K562 (cell line): ENCODE measurements at regions not wholly inside any gene's neighbourhood (a gene's known extent, or its start where the extent isn't known, plus 50 kb on each side); places are given as distances from the start of the nearest gene placed in this dataset.

Source experiments
- ATAC-seq: fragments of 200-7000 bp; cut with Tn5 transposase; 3 replicates; pipeline ENCODE4 v1.9.1; 2020; ENCODE audit warnings: moderate library complexity
- BruUV-seq: library from RNA; stranded (reverse); fragments of 400-500 nt; replicated peaks from 2 replicates; lab custom pipeline; 2021; lab: Mats Ljungman, UMichigan
- CTCF ChIA-PET: fragments of 300-600 bp; formaldehyde crosslinking; extraction: SDS; loops from one replicate; lab custom pipeline; 2021; ENCODE audit warnings: low intra/inter-chr PET ratio; lab: Yijun Ruan, JAX
- POLR2A ChIA-PET: fragments of 300-600, 350-650 bp; sonication (Branson Sonifier 250); formaldehyde crosslinking; extraction: SDS; loops from one replicate; lab custom pipeline; 2021; ENCODE audit warnings: antibody characterized with exemption, inconsistent platforms; lab: Yijun Ruan, JAX
- DNase-seq, 4 experiments: peaks; one replicate each; pipeline versions ENCODE4 v3.0.0 to v3.0.0-alpha.2; 2011 to 2018; ENCODE audit warnings: low spot score in 3 of 4, mixed read lengths in 3 of 4; ENCODE audit errors: extremely low read depth in 1 of 4
- FAIRE-seq: peaks from 2 replicates; lab custom pipeline; 2011; peaks lifted over from hg19 to GRCh38; lab: Jason Lieb, UNC
- H2AFZ ChIP-seq: 2 replicates; pipeline ENCODE4 v1.6.0; 2011; ENCODE audit warnings: low read depth, low read length, control low read depth, inconsistent platforms
- H3K27ac ChIP-seq: fragments of 200-600 bp; 3 replicates; pipeline ENCODE4 v1.8.0; 2011; ENCODE audit warnings: low read depth, mild to moderate bottlenecking, control low read depth, inconsistent platforms, low read length, moderate library complexity, mixed read lengths; ENCODE audit errors: extremely low read depth
- H3K27me3 ChIP-seq, 2 experiments: fragments of 300-600 bp in 1 of 2; 2 replicates in 1 of 2; 3 replicates in 1 of 2; pipeline versions ENCODE4 v1.6.0 to v1.8.0; 2011; ENCODE audit warnings: inconsistent platforms in 2 of 2, low read length in 2 of 2, mild to moderate bottlenecking in 1 of 2, mixed read lengths in 1 of 2, moderate library complexity in 1 of 2; ENCODE audit not compliant: control insufficient read depth in 2 of 2, insufficient read depth in 2 of 2
- H3K36me3 ChIP-seq: fragments of 300-600 bp; 3 replicates; pipeline ENCODE4 v1.8.0; 2011; ENCODE audit warnings: mild to moderate bottlenecking, low read length, inconsistent platforms; ENCODE audit not compliant: control insufficient read depth, insufficient read depth
- H3K4me1 ChIP-seq, 2 experiments: fragments of 200-600 bp in 1 of 2; replicated peaks in 1 of 2; 2 replicates in 1 of 2; 3 replicates in 1 of 2; pipeline versions ENCODE4 v1.5.1 to v1.8.0; 2011; ENCODE audit warnings: inconsistent platforms in 2 of 2, low read length in 2 of 2, mild to moderate bottlenecking in 1 of 2, mixed read lengths in 1 of 2, moderate library complexity in 1 of 2; ENCODE audit not compliant: control insufficient read depth in 2 of 2, insufficient read depth in 2 of 2
- H3K4me2 ChIP-seq: 2 replicates; pipeline ENCODE4 v1.6.1; 2011; ENCODE audit warnings: low read length, control low read depth, inconsistent platforms, mixed read lengths; ENCODE audit not compliant: insufficient read depth
- H3K4me3 ChIP-seq: fragments of 200-600 bp; sonication (generic), shearing (Covaris generic); 2 replicates; pipeline ENCODE4 v1.5.1; 2016; ENCODE audit warnings: control low read depth, inconsistent platforms
- H3K79me2 ChIP-seq: fragments of 200-600 bp; 3 replicates; pipeline ENCODE4 v1.8.0; 2011; ENCODE audit warnings: low read length, inconsistent platforms; ENCODE audit not compliant: control insufficient read depth, insufficient read depth
- H3K9ac ChIP-seq, 2 experiments: 2 replicates each; pipeline versions ENCODE4 v1.6.0 to v1.6.1; 2011; ENCODE audit warnings: low read depth in 2 of 2, low read length in 2 of 2, control low read depth in 1 of 2, inconsistent platforms in 1 of 2, mild to moderate bottlenecking in 1 of 2, mixed read lengths in 1 of 2; ENCODE audit not compliant: insufficient read depth in 1 of 2
- H3K9me1 ChIP-seq: one replicate; pipeline ENCODE4 v1.6.0; 2011; ENCODE audit warnings: inconsistent platforms, mild to moderate bottlenecking, low read length, moderate library complexity; ENCODE audit not compliant: control insufficient read depth, insufficient read depth
- H3K9me3 ChIP-seq: replicated peaks from 2 replicates; pipeline ENCODE4 v1.5.1; 2011; ENCODE audit warnings: low read depth, low read length, inconsistent platforms; ENCODE audit not compliant: control insufficient read depth, insufficient read depth
- H4K20me1 ChIP-seq: replicated peaks from 2 replicates; pipeline ENCODE4 v1.6.1; 2011; ENCODE audit warnings: low read length, inconsistent platforms, mixed read lengths; ENCODE audit not compliant: control insufficient read depth, insufficient read depth
- GMEB1 ChIP-seq: fragments of 250-450 bp; sonication (Bioruptor Pico); IDR thresholded peaks from 2 replicates; pipeline ENCODE4 v1.4.0; 2020; ENCODE audit warnings: mild to moderate bottlenecking
- SAFB2 ChIP-seq: fragments of 200-400 bp; formaldehyde crosslinking; IDR thresholded peaks from 2 replicates; pipeline ENCODE4 v1.6.1; 2018; ENCODE audit warnings: borderline replicate concordance, low read length, low read depth, moderate library complexity; ENCODE audit not compliant: severe bottlenecking
- ZNF41 ChIP-seq: fragments of 250-450 bp; sonication (Bioruptor Pico); conservative IDR thresholded peaks from 2 replicates; pipeline ENCODE4 v1.4.0; 2020; ENCODE audit warnings: mild to moderate bottlenecking
- ZNF644 ChIP-seq: fragments of 200-800 bp; sonication (Bioruptor generic); IDR thresholded peaks from 2 replicates; pipeline ENCODE4 v1.6.1; 2016; ENCODE audit warnings: low read depth, missing genetic modification characterization, missing compliant biosample characterization
- ZNF707 ChIP-seq: fragments of 250-450 bp; sonication (Bioruptor Pico); conservative IDR thresholded peaks from 2 replicates; pipeline ENCODE4 v1.8.0; 2022; ENCODE audit warnings: inconsistent platforms, mild to moderate bottlenecking, moderate library complexity
- WGBS: fragments of 100-300 bp; shearing (Covaris generic); methylation state at CpG from one replicate; pipeline ENCODE4 v1.1.6; 2016; ENCODE audit warnings: low coverage, mixed read lengths; ENCODE audit not compliant: insufficient coverage; ENCODE audit errors: missing lambda C conversion rate; 5-methylcytosine and 5-hydroxymethylcytosine counted together
- in situ Hi-C: fragments of 300-500 bp; cut with MboI; formaldehyde crosslinking; loops from 4 replicates; pipeline ENCODE4 v1.15.0; 2018; ENCODE audit warnings: inconsistent platforms, mixed read lengths
- intact Hi-C: fragments of 100-400 bp; cut with micrococcal nuclease; formaldehyde crosslinking; loops from 2 replicates; pipeline ENCODE4 v1.14.2; 2022

GRCh38 chr16:87067836-87068761, 249.1 kb downstream of the C16orf95 start:
- intact Hi-C loops: no loop called here
- no TSS peak for BruUV-seq
- CTCF ChIA-PET: no interaction called here
- no peaks in the 10 kb centered on the region for H3K79me2 ChIP-seq
- no peaks in the 10 kb centered on the region for H3K36me3 ChIP-seq
- FAIRE-seq: no peak
- WGBS: 9% methylated on average over 39 of the region's 40 CpGs
- TF ChIP-seq ZNF41 (CRISPR knock-in tag) (no peak), ZNF707 (CRISPR knock-in tag) (no peak), GMEB1 (CRISPR knock-in tag) (no peak), ZNF644 (tag) (no peak), SAFB2 (no peak)
- TF ChIP-seq, all 486 proteins: peak for 0
- Histone ChIP-seq H3K27ac (no peak overlapping the region), H3K4me2 (no peak overlapping the region), H3K27me3 (peaks cover 69 to 78% of the 10 kb centered on the region in 2 experiments), H3K4me1 (no peaks in the 10 kb centered on the region), H3K9me1 (no peaks in the 10 kb centered on the region), H3K4me3 (no peak overlapping the region), H2AFZ (no peak overlapping the region), H3K9me3 (no peaks in the 10 kb centered on the region), H4K20me1 (peaks cover 10% of the 10 kb centered on the region; the same call in 1 of the 2 replicates), H3K9ac (no peak overlapping the region)
- in situ Hi-C loops: no loop called here
- no peak for DNase-seq
- ATAC-seq: no peak
- POLR2A ChIA-PET: interaction anchor here (0.5 to 0.6 kb wide), 2 partner anchors 65 to 465 kb away, joined by 3 read pairs; no protein-coding TSS in a partner anchor
